ENCODE measurements at regions not wholly inside any gene's neighbourhood (a gene's known extent, or its start where the extent isn't known, plus 50 kb on each side); places are given as distances from the start of the nearest gene placed in this dataset.

GRCh38 chr1:228935198-228935663 lies 200.0 kb downstream of the RHOU start:
- DNase-seq: no peak
- no peak for TF ChIP-seq EP300 (IDR thresholded peaks at IDR 0.05)
- no peak for TF ChIP-seq POLR2A (IDR thresholded peaks at IDR 0.05)
- no peak for TF ChIP-seq CTCF (IDR thresholded peaks at IDR 0.05)
- 92 to 99% (median 92%) methylated on average over 4 of the region's 4 CpGs for WGBS, 3 donors
- Histone ChIP-seq H3K36me3 (no peaks in the 10 kb centered on the region), H3K4me3 (no peak overlapping the region), H3K4me1 (ENCODE audit: insufficient read depth) (no peaks in the 10 kb centered on the region), H3K9me3 (no peaks in the 10 kb centered on the region), H3K27ac (no peak overlapping the region), H3K27me3 (no peaks in the 10 kb centered on the region)
- intact Hi-C loops (cut with DNase I): no loop called here

- Histone ChIP-seq H3K4me1 (ENCODE audit: insufficient read depth) (no peaks in the 10 kb centered on the region), H3K27ac (no peak overlapping the region), H3K36me3 (no peaks in the 10 kb centered on the region), H3K27me3 (no peaks in the 10 kb centered on the region), H3K4me3 (no peak overlapping the region), H3K9me3 (no peaks in the 10 kb centered on the region)
- no peak for DNase-seq
- intact Hi-C loops (cut with DNase I): no loop called here
- WGBS, 3 donors: 78 to 83% (median 81%) methylated on average over 15 of the region's 15 CpGs
- TF ChIP-seq EP300 (IDR thresholded peaks at IDR 0.05): no peak
- TF ChIP-seq CTCF (IDR thresholded peaks at IDR 0.05): no peak
- no peak for TF ChIP-seq POLR2A (IDR thresholded peaks at IDR 0.05)
These were observed 200.8 kb downstream of the RHOU start for GRCh38 chr1:228935855-228936727.

- Histone ChIP-seq H3K9me3 (no peaks in the 10 kb centered on the region), H3K4me1 (ENCODE audit: insufficient read depth) (no peaks in the 10 kb centered on the region), H3K27me3 (no peaks in the 10 kb centered on the region), H3K36me3 (no peaks in the 10 kb centered on the region), H3K27ac (no peak overlapping the region), H3K4me3 (no peak overlapping the region)
- intact Hi-C loops (cut with DNase I): no loop called here
- 90 to 97% (median 94%) methylated on average over 6 of the region's 6 CpGs for WGBS, 3 donors
- TF ChIP-seq EP300 (IDR thresholded peaks at IDR 0.05) (no peak), POLR2A (IDR thresholded peaks at IDR 0.05) (no peak), CTCF (IDR thresholded peaks at IDR 0.05) (no peak)
- no peak for DNase-seq
These were observed 201.6 kb downstream of the RHOU start for GRCh38 chr1:228936881-228937280.

GRCh38 chr1:228937351-228937750 lies 202.1 kb downstream of the RHOU start:
- no peak overlapping the region for H3K27ac ChIP-seq
- no peaks in the 10 kb centered on the region for H3K4me1 ChIP-seq (ENCODE audit: insufficient read depth)
- no peak for TF ChIP-seq EP300 (IDR thresholded peaks at IDR 0.05)
- no peak for TF ChIP-seq POLR2A (IDR thresholded peaks at IDR 0.05)
- TF ChIP-seq CTCF (IDR thresholded peaks at IDR 0.05): no peak
- no peaks in the 10 kb centered on the region for H3K9me3 ChIP-seq
- intact Hi-C loops (cut with DNase I): no loop called here
- no peaks in the 10 kb centered on the region for H3K36me3 ChIP-seq
- no peak for DNase-seq
- WGBS, 3 donors: 94 to 96% (median 95%) methylated on average over 12 of the region's 12 CpGs
- H3K27me3 ChIP-seq: no peaks in the 10 kb centered on the region
- no peak overlapping the region for H3K4me3 ChIP-seq

Data from ovary (tissue), 7 donors.